HG02678 (cell line): ENCODE measurements at regions not wholly inside any gene's neighbourhood (a gene's known extent, or its start where the extent isn't known, plus 50 kb on each side); places are given as distances from the start of the nearest gene placed in this dataset.

Experiments used
- ATAC-seq: cut with Tn5 transposase; IDR thresholded peaks from one replicate; pipeline ENCODE4 v1.9.1; 2021; ENCODE audit warnings: mild to moderate bottlenecking, moderate library complexity; ENCODE audit not compliant: unreplicated experiment

GRCh38 chr12:13769966-13770365, 211.4 kb downstream of the GRIN2B start:
- no peak for ATAC-seq

GRCh38 chr12:13769273-13769672, 212.1 kb downstream of the GRIN2B start:
- ATAC-seq, result no peak

- no peak for ATAC-seq
Observed at GRCh38 chr12:13764748-13765147, 216.7 kb downstream of the GRIN2B start.

GRCh38 chr12:13749389-13749788, 232.0 kb downstream of the GRIN2B start:
- no peak for ATAC-seq

- ATAC-seq, result no peak
Observed at GRCh38 chr12:13745111-13745860, 236.1 kb downstream of the GRIN2B start.

GRCh38 chr12:13744561-13744960, 236.8 kb downstream of the GRIN2B start:
- ATAC-seq, result no peak

- no peak for ATAC-seq
Observed at GRCh38 chr12:13740149-13740545, 241.3 kb downstream of the GRIN2B start.

GRCh38 chr12:13735734-13736133, 245.7 kb downstream of the GRIN2B start:
- no peak for ATAC-seq

- ATAC-seq, result no peak
Observed at GRCh38 chr12:13734584-13735152, 246.7 kb downstream of the GRIN2B start.

- no peak for ATAC-seq
Observed at GRCh38 chr12:13727707-13728195, 253.7 kb downstream of the GRIN2B start.

- ATAC-seq, result no peak
Observed at GRCh38 chr12:13725049-13725448, 256.4 kb downstream of the GRIN2B start.

GRCh38 chr12:13724136-13724535, 257.3 kb downstream of the GRIN2B start:
- no peak for ATAC-seq

GRCh38 chr12:13719986-13720385, 261.4 kb downstream of the GRIN2B start:
- ATAC-seq, result no peak

GRCh38 chr12:13718271-13718670, 263.1 kb downstream of the GRIN2B start:
- no peak for ATAC-seq

GRCh38 chr12:13716119-13716518, 265.3 kb downstream of the GRIN2B start:
- no peak for ATAC-seq

GRCh38 chr12:13713556-13714410, 267.6 kb downstream of the GRIN2B start:
- ATAC-seq, result no peak

GRCh38 chr12:13707829-13708228, 273.6 kb downstream of the GRIN2B start:
- no peak for ATAC-seq

GRCh38 chr12:13702381-13702780, 279.0 kb downstream of the GRIN2B start:
- ATAC-seq, result no peak

GRCh38 chr12:13701502-13701901, 279.9 kb downstream of the GRIN2B start:
- ATAC-seq, result no peak

- no peak for ATAC-seq
Observed at GRCh38 chr12:13697973-13698372, 283.4 kb downstream of the GRIN2B start.

- ATAC-seq, result no peak
Observed at GRCh38 chr12:13695781-13696180, 285.6 kb downstream of the GRIN2B start.

GRCh38 chr12:13692332-13692731, 289.1 kb downstream of the GRIN2B start:
- ATAC-seq, result no peak
